ENCODE measurements at regions not wholly inside any gene's neighbourhood (a gene's known extent, or its start where the extent isn't known, plus 50 kb on each side); places are given as distances from the start of the nearest gene placed in this dataset.
"Not testable (repeated sequence)": the region's sequence is repeated elsewhere in the genome, so short reads cannot be mapped to it uniquely, and the experiment has no call there.

DNA sequence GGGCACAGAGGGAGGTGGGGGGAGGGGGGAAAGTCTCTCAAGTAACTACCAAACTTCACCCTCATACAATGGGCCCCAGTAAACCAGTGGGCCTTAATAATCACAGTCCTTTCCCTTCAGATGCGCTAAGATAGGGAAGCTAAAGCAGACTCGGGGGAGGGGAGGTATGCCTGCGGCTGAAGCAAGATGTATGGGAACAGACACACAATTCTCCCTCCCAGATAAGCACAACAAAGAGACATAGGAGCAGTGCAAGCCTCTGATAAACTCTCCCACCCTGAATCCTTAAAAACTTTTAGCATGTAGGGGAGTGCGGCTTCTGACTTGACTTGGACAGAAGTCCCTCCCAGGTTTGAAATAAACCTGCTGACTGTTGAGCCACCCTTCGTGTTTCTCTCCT, 54.7 kb downstream of the PROP1 start:
- not testable (repeated sequence) for ATAC-seq, H3K27ac Mint-ChIP-seq, H3K27me3 Mint-ChIP-seq, H3K4me3 Mint-ChIP-seq, H3K9me3 Mint-ChIP-seq, DNase-seq
- H3K4me1 Mint-ChIP-seq = peaks cover 26% of the 10 kb centered on the region

DNA sequence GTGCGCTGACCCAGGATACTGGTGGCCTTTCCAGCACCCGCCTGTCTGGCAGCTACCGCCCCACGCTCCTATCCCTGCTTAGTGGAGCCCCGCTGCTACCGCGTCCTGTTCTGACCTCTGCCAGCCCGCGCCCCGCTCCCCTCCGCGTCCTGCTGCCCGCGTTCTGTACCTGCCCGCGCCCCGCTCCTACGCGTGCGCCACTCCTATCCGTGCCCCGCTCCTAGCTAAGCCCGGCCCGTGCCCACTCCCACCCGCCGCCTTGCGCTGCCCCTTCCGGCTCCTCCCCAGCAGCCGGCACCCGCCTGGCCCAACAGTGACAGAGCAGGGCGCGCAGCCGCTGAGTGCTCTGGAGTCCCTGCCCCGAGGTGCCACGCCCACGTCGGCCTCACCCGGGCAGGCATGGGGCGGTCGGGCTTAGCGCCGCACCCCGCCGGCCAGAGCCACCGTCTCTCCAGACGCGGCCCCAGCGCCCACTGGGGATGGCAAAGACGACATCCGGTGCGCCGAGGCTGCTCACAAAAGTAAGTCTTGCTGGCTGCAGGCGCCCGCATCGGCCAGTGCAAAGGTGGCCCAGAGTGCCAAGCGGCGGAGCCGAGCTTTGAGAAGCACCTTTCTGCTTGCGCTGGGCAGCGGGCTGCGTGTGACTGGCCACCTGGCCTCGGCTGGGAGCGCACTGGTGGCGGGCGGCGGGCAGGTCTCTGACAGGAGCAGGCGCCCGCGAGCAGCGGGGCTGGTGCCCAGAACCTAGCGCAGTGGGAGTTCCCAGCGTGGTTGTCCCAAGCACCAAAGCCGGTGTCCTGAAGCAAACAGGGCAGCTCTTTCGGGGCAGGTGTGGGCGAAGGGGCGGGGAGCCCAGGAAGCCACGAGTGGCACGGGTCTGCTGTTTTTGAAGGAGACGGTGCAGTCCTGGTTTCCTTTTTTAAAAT, 56.5 kb downstream of the PROP1 start:
- H3K9me3 Mint-ChIP-seq, H3K27me3 Mint-ChIP-seq, H3K27ac Mint-ChIP-seq: not testable (repeated sequence)
- DNase-seq (peak; percentile 24 to 25), ATAC-seq (peak; percentile 45)
- H3K4me3 Mint-ChIP-seq = peak overlapping the region; percentile 76 to 82
- H3K4me1 Mint-ChIP-seq = peaks cover 16% of the 10 kb centered on the region

DNA sequence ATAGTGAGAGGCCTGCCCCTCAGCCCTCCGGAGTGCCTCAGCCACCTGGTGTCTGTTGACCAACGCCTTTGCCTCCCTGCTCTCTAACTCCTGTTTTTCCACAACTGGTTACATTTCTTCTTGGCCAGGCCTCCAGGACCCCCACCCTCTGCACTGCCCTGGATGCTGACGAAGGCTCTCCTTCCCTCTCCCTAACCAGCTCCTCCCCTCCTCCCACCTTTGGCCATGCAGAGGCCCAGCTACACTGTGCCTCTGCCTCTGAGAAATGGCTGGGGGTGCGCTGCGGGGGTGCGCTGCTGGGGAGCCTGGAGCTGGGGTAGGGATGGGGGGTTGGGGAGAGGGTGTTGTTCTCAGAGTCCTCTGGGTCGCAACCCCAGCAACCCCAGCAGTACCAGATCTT, 57.3 kb downstream of the PROP1 start:
- not testable (repeated sequence) for H3K9me3 Mint-ChIP-seq, H3K27ac Mint-ChIP-seq, DNase-seq, H3K27me3 Mint-ChIP-seq
- peak; percentile 1 for ATAC-seq
- Mint-ChIP-seq H3K4me3 (peak overlapping the region in 1 of 2 donors; percentile 82), H3K4me1 (peaks cover 16% of the 10 kb centered on the region)

DNA sequence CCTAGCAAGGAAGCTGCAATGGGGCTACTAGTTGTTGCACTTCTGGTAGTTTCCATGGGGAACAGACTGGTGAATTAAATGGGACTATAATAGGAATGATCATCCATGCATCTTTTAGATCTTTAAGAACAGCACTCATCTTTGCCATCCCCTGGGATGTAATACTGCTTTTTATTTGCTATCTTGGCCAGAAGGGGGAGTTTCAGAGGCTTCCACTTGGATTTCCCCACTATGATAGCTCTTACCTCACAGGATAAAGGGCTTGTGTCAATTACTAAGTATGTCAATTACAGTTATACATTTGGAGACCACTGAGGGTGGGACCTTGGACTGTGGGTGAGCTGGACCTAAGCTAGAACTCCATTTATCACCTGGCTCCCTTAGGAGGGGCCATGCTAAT, 61.8 kb downstream of the PROP1 start:
- not testable (repeated sequence) for H3K27me3 Mint-ChIP-seq, H3K27ac Mint-ChIP-seq, DNase-seq, H3K4me3 Mint-ChIP-seq, H3K9me3 Mint-ChIP-seq, H3K4me1 Mint-ChIP-seq
- peak; percentile 45 for ATAC-seq

DNA sequence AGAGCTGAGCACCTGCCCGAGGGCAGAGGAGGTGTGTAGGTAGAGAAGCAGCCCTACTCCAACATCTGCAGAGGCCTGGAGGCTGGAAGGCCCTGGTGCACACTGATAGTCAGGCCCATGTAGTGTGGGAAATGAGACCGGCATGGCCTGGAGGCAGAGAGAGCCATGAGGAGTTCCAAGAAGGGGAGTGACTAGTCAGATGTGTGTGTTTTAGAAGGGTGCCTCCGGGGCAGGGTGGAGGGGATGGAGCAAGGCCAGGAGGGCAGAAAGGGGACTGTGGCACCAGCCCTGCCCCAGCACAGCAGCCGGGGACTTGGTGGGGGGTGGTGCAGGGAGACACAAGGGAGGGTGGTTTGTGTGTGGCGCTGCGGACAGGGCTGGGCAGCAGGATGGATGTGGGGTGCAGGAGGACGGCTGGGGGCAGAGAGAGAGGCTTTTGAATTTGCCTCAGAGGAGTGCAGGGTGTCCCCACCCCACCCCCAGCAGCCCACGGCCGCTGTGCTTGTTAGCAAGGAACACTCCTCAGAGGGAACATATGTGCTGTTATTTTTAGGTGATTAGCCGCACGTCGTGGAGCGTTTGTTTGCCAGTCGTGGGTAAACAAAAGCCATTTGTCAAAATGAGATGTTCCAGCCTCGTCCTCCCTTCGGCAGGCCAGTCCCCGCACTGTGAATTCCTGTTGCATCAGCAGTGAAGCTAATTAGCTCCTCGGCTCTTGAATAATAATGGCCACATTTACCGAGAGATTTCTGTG, 65.6 kb downstream of the PROP1 start:
- DNase-seq, H3K4me3 Mint-ChIP-seq, H3K27me3 Mint-ChIP-seq, ATAC-seq, H3K9me3 Mint-ChIP-seq, H3K4me1 Mint-ChIP-seq: not testable (repeated sequence)
- peak overlapping the region in 1 of 2 donors; percentile 72 for H3K27ac Mint-ChIP-seq

DNA sequence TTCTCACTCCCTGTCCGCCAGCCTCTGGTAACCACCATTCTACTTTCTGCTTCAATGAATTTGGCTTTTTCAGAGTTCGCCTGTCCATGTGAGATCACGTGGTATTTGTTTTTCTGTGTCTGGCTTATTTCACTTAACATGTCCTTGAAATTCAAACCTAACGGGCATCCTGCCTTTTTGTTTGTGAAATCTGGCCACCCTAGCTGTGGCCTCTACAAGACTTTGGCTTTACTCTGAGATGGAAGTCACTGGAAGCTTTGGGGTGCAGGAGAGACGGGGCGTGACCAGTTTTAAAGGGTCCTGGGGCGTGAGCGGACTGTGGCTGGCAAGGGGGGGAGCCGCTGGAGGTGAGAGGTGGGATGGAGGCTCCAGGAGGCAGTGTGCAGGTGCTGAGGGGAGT, 66.4 kb downstream of the PROP1 start:
- not testable (repeated sequence) for H3K4me3 Mint-ChIP-seq, H3K27me3 Mint-ChIP-seq, ATAC-seq

DNA sequence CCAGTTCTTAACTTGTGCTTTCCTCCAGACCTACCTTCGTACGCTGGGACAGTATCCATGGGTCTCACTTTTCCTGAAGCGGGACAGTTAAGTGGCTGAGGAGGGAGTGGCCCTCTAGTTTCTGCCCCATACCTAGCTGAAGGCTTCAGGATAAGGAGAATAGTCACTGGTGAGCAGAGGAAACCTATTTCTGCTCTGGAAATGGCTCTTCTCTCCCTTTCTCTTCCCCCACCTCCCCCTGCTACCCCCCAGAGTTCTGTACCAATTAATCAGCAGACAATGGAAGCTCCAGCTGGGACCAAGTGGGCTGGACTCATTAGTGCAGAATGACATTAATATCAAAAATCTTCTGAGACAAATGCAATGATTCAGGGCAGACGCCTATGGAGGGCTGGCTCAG, 68.5 kb downstream of the PROP1 start:
- not testable (repeated sequence) for ATAC-seq, H3K27me3 Mint-ChIP-seq, H3K4me3 Mint-ChIP-seq, DNase-seq, H3K27ac Mint-ChIP-seq, H3K9me3 Mint-ChIP-seq, H3K4me1 Mint-ChIP-seq

More for the DNA sequence above, 66.4 kb downstream of the PROP1 start:
- not testable (repeated sequence) for H3K27ac Mint-ChIP-seq, H3K9me3 Mint-ChIP-seq, H3K4me1 Mint-ChIP-seq, DNase-seq

DNA sequence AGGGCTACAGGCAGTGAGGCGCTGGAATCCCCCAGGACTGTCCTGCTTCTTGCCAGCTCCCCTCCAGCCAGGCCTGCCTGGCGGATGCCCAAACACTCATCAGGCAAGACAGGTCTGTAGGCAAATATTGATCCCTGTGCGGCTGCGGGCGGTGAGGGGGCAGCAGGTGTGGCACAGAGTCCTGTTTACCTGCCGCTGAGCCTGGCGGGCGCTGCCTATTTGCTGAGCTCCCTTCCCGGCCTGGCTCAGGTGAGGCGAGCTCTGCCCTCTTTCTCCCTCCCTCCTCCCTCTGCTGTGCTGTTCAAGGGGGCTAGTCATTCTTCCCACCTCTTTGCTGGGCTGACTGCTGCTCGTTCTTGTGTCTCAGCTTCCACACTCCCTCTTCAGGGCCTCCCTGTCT, 71.5 kb downstream of the PROP1 start:
- not testable (repeated sequence) for H3K27me3 Mint-ChIP-seq, H3K9me3 Mint-ChIP-seq, H3K4me3 Mint-ChIP-seq, DNase-seq, H3K27ac Mint-ChIP-seq, ATAC-seq, H3K4me1 Mint-ChIP-seq

DNA sequence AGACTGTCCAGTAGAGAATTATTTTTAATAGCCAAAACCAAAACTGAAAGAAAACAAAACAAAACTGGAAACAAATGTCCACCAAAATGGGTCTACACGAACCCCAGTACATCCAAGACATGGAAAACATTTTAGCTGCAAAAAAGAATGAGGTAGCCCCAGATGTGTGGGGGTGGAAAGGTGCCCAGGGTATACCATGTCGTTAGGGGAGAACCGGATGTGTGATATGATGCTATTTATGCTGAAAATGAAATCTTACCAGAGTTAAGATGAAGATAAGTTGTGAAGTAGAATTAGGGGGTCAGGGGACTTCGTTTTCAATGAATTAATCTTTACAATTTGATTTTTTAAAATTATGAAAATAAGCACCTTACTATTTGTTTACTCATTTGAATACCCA, 72.2 kb downstream of the PROP1 start:
- peak overlapping the region; percentile 50 to 66 for H3K4me3 Mint-ChIP-seq
- H3K27ac Mint-ChIP-seq = peak overlapping the region in 1 of 2 donors; percentile 19
- ATAC-seq = peak; percentile 48
- not testable (repeated sequence) for H3K4me1 Mint-ChIP-seq, DNase-seq, H3K27me3 Mint-ChIP-seq, H3K9me3 Mint-ChIP-seq

DNA sequence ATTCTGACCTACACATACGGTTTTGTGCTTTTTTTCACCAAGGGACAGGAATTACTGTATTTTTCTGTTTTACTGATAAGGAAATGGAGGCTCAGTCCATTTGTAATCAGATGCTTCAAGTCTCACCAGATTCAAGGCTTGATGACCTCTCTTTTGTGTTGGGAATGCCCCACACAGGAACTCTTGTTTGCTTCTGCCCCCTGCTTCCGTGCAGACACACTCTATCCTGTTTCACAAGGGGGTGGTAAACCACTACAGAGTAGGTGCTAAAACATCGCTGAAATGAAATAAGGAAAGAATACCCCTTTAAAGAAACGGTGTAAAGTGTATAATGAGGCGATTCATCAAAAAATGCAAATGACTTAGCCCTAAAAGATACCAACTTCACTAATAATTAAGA, 72.9 kb downstream of the PROP1 start:
- H3K9me3 Mint-ChIP-seq = not testable (repeated sequence)

DNA sequence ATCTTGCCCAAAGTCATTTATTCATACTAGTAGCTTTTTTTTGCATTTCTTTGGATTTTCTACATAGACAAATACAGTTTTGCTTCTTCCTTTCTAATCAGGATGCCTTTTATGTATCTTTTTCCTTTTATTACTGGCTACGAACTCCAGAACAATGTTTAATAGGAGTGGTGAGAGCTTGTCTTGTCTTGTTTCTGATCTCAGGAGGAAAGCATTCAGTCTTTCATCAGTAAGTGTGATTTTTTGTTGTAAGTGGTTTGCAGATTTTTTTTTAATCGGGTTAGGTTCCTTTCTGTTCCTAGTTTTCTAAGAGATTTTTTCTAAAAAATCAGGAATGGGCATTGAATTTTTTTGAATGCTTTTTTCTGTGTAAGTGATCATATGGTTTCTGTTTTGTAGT, 86.8 kb downstream of the PROP1 start:
- not testable (repeated sequence) for H3K9me3 Mint-ChIP-seq, H3K4me1 Mint-ChIP-seq, ATAC-seq, DNase-seq, H3K4me3 Mint-ChIP-seq, H3K27me3 Mint-ChIP-seq, H3K27ac Mint-ChIP-seq

More for the DNA sequence above, 72.9 kb downstream of the PROP1 start:
- peak overlapping the region in 1 of 2 donors; percentile 66 for H3K4me3 Mint-ChIP-seq
- not testable (repeated sequence) for DNase-seq, H3K4me1 Mint-ChIP-seq, H3K27ac Mint-ChIP-seq, H3K27me3 Mint-ChIP-seq
- peak; percentile 82 for ATAC-seq

DNA sequence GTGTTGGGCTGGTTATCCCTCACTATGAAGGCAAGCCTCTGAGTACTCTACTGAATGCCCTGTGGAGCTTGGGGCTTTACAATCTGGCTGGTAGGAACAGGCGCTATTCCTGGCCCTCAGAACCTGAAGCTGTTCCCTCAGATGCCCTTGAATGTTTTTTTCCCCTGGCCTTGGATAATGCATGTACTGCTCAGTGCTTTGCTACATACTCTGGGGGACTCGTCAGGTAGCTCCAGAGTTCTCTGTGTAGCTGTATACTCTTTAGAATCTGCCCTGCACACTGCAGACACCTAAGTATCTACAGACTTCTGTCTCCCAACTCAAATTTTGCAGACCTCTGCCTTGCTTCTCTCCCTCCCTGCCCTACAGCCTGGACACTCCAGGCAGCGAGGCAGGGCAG, 93.2 kb downstream of the PROP1 start:
- ATAC-seq, H3K27me3 Mint-ChIP-seq, DNase-seq, H3K9me3 Mint-ChIP-seq, H3K4me3 Mint-ChIP-seq, H3K4me1 Mint-ChIP-seq, H3K27ac Mint-ChIP-seq: not testable (repeated sequence)

DNA sequence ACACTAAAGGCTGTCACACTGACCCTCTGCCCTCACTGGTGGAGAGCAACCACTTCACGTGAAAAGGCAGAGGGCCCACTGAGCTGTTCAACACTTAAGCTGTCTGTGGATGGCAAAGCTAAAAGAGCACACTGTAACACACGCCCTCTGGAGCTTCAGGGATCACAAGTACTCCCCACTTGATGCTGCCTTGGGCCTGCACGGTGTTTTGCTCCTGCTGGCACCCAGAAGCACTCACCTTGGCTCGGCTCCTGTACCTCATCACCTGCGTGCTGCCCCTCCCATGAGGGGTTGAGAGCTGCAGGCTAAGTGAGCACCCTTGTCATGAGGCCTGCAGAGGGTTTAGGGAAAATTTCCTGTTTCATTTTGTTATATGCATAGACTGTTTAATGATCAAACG, 96.0 kb downstream of the PROP1 start:
- H3K27ac Mint-ChIP-seq, DNase-seq, ATAC-seq, H3K4me3 Mint-ChIP-seq, H3K9me3 Mint-ChIP-seq, H3K27me3 Mint-ChIP-seq, H3K4me1 Mint-ChIP-seq: not testable (repeated sequence)

DNA sequence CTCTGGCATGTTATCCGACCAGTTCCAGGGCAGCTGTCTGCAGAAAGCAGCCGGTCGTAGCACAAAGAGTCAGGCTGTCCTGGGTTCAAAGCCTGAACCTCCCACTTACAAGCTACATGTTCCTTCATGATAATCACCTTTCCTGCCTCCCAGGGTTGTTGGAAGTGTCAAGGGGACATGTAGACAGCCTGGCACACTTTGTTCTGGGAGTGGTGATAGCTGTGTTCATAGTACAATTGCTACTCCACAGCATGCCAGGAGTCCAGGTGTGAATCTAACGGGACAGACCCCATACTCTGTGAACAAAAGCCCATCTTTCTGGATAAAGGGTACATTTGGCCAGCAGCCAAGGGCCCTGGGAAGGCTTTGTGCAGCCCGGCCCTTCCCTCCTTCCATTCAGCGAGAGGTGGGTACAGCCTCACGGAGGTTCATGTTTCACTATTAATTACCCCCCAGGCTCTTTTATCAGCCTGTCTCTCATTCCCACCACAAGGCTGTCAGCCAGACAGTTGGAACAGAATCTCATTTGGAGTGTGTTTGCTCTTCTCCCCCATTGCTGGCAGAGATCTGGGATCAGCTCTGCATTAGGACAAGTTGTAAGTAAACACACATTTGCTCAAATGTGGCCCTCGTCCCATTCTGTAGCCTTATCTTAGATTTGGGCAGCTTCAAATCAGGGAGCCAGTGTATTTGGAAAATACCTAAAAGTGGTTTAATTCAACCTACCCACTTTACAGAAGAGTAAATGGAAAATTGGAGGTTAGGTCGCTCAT, 101.2 kb downstream of the PROP1 start:
- not testable (repeated sequence) for H3K4me1 Mint-ChIP-seq, ATAC-seq, H3K27ac Mint-ChIP-seq, H3K4me3 Mint-ChIP-seq, DNase-seq, H3K27me3 Mint-ChIP-seq, H3K9me3 Mint-ChIP-seq

DNA sequence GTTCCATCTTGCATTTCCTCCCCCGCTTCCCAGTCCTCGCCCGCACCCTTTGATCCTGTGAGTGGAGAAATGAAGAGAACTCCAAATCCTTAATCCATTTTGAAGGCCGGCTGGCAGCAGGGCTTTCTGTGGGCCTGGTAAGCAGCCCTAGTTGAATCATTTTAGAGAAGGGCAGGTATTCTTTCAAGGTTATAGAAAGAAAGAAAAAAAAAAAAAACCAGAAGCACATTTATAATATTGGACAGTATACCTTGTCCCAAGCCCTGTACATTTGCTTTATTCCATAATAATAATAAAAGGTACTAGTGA, 103.7 kb downstream of the PROP1 start:
- not testable (repeated sequence) for H3K4me1 Mint-ChIP-seq

More for the DNA sequence above, 103.7 kb downstream of the PROP1 start:
- H3K4me3 Mint-ChIP-seq, DNase-seq, H3K27ac Mint-ChIP-seq, H3K27me3 Mint-ChIP-seq, H3K9me3 Mint-ChIP-seq, ATAC-seq: not testable (repeated sequence)

All from stimulated activated naive CD8-positive, alpha-beta T cell treated with anti-CD3 and anti-CD28 coated beads, Interleukin-15, amount 100 ng/mL, for 72 hours (primary cell).